ENCODE measurements at regions not wholly inside any gene's neighbourhood (a gene's known extent, or its start where the extent isn't known, plus 50 kb on each side); places are given as distances from the start of the nearest gene placed in this dataset.
"Not testable (repeated sequence)": the region's sequence is repeated elsewhere in the genome, so short reads cannot be mapped to it uniquely, and the experiment has no call there.

GRCh38 chr16:55072976-55073375 is 142.3 kb downstream of the IRX5 start:
- Histone ChIP-seq H3K4me3 (ENCODE audit: low read length) (no peak overlapping the region), H3K9me3 (ENCODE audit: low read length) (no peaks in the 10 kb centered on the region), H3K4me1 (ENCODE audit: low read length) (no peaks in the 10 kb centered on the region), H2AFZ (ENCODE audit: low read length) (no peak overlapping the region), H3K79me2 (ENCODE audit: low read length) (no peaks in the 10 kb centered on the region), H3K9ac (ENCODE audit: low read length) (no peak overlapping the region), H4K20me1 (ENCODE audit: insufficient read depth, low read depth, low read length) (no peaks in the 10 kb centered on the region), H3K27me3 (ENCODE audit: low read length) (no peaks in the 10 kb centered on the region), H3K27ac (ENCODE audit: low read length) (no peak overlapping the region), H3K4me2 (ENCODE audit: low read depth, low read length, poor library complexity, severe bottlenecking) (no peak overlapping the region), H3K36me3 (ENCODE audit: insufficient read depth, low read length) (no peaks in the 10 kb centered on the region), H3K9me2 (replicated peaks; ENCODE audit: insufficient read depth, low read length) (no peaks in the 10 kb centered on the region)
- DNase-seq = no peak

- H3K4me1 ChIP-seq (ENCODE audit: low read length) = no peaks in the 10 kb centered on the region
- no peaks in the 10 kb centered on the region for H3K79me2 ChIP-seq (ENCODE audit: low read length)
- H3K4me3 ChIP-seq (ENCODE audit: low read length) = no peak overlapping the region
- no peaks in the 10 kb centered on the region for H3K9me2 ChIP-seq (replicated peaks; ENCODE audit: insufficient read depth, low read length)
- no peak overlapping the region for H3K4me2 ChIP-seq (ENCODE audit: low read depth, low read length, poor library complexity, severe bottlenecking)
- no peak overlapping the region for H3K9ac ChIP-seq (ENCODE audit: low read length)
- no peaks in the 10 kb centered on the region for H3K9me3 ChIP-seq (ENCODE audit: low read length)
- no peak overlapping the region for H2AFZ ChIP-seq (ENCODE audit: low read length)
- H4K20me1 ChIP-seq (ENCODE audit: insufficient read depth, low read depth, low read length) = no peaks in the 10 kb centered on the region
- H3K36me3 ChIP-seq (ENCODE audit: insufficient read depth, low read length) = no peaks in the 10 kb centered on the region
- no peak overlapping the region for H3K27ac ChIP-seq (ENCODE audit: low read length)
- no peaks in the 10 kb centered on the region for H3K27me3 ChIP-seq (ENCODE audit: low read length)
- DNase-seq = no peak
Observed at GRCh38 chr16:55073830-55074229, 143.2 kb downstream of the IRX5 start.

GRCh38 chr16:55075208-55075607 is 144.5 kb downstream of the IRX5 start:
- DNase-seq; H3K9me2 ChIP-seq (replicated peaks; ENCODE audit: insufficient read depth, low read length); H3K4me1 ChIP-seq (ENCODE audit: low read length); H3K79me2 ChIP-seq (ENCODE audit: low read length); H3K9ac ChIP-seq (ENCODE audit: low read length); H3K4me2 ChIP-seq (ENCODE audit: low read depth, low read length, poor library complexity, severe bottlenecking); H3K27ac ChIP-seq (ENCODE audit: low read length); H3K4me3 ChIP-seq (ENCODE audit: low read length); H3K27me3 ChIP-seq (ENCODE audit: low read length); H2AFZ ChIP-seq (ENCODE audit: low read length); H3K36me3 ChIP-seq (ENCODE audit: insufficient read depth, low read length); H4K20me1 ChIP-seq (ENCODE audit: insufficient read depth, low read depth, low read length); H3K9me3 ChIP-seq (ENCODE audit: low read length): not testable (repeated sequence)

GRCh38 chr16:55076053-55076452 is 145.4 kb downstream of the IRX5 start:
- H3K36me3 ChIP-seq (ENCODE audit: insufficient read depth, low read length) = no peaks in the 10 kb centered on the region

GRCh38 chr16:55077266-55077665 is 146.6 kb downstream of the IRX5 start:
- H3K4me3 ChIP-seq (ENCODE audit: low read length) = no peak overlapping the region
- H3K9ac ChIP-seq (ENCODE audit: low read length) = no peak overlapping the region
- no peaks in the 10 kb centered on the region for H3K36me3 ChIP-seq (ENCODE audit: insufficient read depth, low read length)
- H3K27ac ChIP-seq (ENCODE audit: low read length) = no peak overlapping the region
- H3K4me2 ChIP-seq (ENCODE audit: low read depth, low read length, poor library complexity, severe bottlenecking) = no peak overlapping the region
- no peaks in the 10 kb centered on the region for H3K9me2 ChIP-seq (replicated peaks; ENCODE audit: insufficient read depth, low read length)
- no peaks in the 10 kb centered on the region for H3K9me3 ChIP-seq (ENCODE audit: low read length)
- DNase-seq = no peak
- no peak overlapping the region for H2AFZ ChIP-seq (ENCODE audit: low read length)
- H3K79me2 ChIP-seq (ENCODE audit: low read length) = no peaks in the 10 kb centered on the region
- H3K27me3 ChIP-seq (ENCODE audit: low read length) = no peaks in the 10 kb centered on the region
- no peaks in the 10 kb centered on the region for H3K4me1 ChIP-seq (ENCODE audit: low read length)
- no peaks in the 10 kb centered on the region for H4K20me1 ChIP-seq (ENCODE audit: insufficient read depth, low read depth, low read length)

More at GRCh38 chr16:55076053-55076452, 145.4 kb downstream of the IRX5 start:
- Histone ChIP-seq H2AFZ (ENCODE audit: low read length) (no peak overlapping the region), H3K27me3 (ENCODE audit: low read length) (no peaks in the 10 kb centered on the region), H3K9ac (ENCODE audit: low read length) (no peak overlapping the region), H3K4me3 (ENCODE audit: low read length) (no peak overlapping the region), H3K9me2 (replicated peaks; ENCODE audit: insufficient read depth, low read length) (no peaks in the 10 kb centered on the region), H3K4me2 (ENCODE audit: low read depth, low read length, poor library complexity, severe bottlenecking) (no peak overlapping the region), H3K27ac (ENCODE audit: low read length) (no peak overlapping the region), H3K9me3 (ENCODE audit: low read length) (no peaks in the 10 kb centered on the region), H3K4me1 (ENCODE audit: low read length) (no peaks in the 10 kb centered on the region), H4K20me1 (ENCODE audit: insufficient read depth, low read depth, low read length) (no peaks in the 10 kb centered on the region), H3K79me2 (ENCODE audit: low read length) (no peaks in the 10 kb centered on the region)
- no peak for DNase-seq

GRCh38 chr16:55078153-55078552 is 147.5 kb downstream of the IRX5 start:
- H2AFZ ChIP-seq (ENCODE audit: low read length) = no peak overlapping the region
- H3K9ac ChIP-seq (ENCODE audit: low read length) = no peak overlapping the region

GRCh38 chr16:55078699-55079410 is 148.2 kb downstream of the IRX5 start:
- H3K9ac ChIP-seq (ENCODE audit: low read length) = no peak overlapping the region
- DNase-seq = no peak
- H3K27me3 ChIP-seq (ENCODE audit: low read length) = no peaks in the 10 kb centered on the region
- H3K9me2 ChIP-seq (replicated peaks; ENCODE audit: insufficient read depth, low read length) = no peaks in the 10 kb centered on the region
- no peaks in the 10 kb centered on the region for H3K36me3 ChIP-seq (ENCODE audit: insufficient read depth, low read length)
- no peaks in the 10 kb centered on the region for H3K79me2 ChIP-seq (ENCODE audit: low read length)
- H3K4me2 ChIP-seq (ENCODE audit: low read depth, low read length, poor library complexity, severe bottlenecking) = no peak overlapping the region
- no peaks in the 10 kb centered on the region for H3K4me1 ChIP-seq (ENCODE audit: low read length)
- H2AFZ ChIP-seq (ENCODE audit: low read length) = no peak overlapping the region
- no peak overlapping the region for H3K27ac ChIP-seq (ENCODE audit: low read length)
- no peaks in the 10 kb centered on the region for H4K20me1 ChIP-seq (ENCODE audit: insufficient read depth, low read depth, low read length)
- H3K4me3 ChIP-seq (ENCODE audit: low read length) = no peak overlapping the region
- H3K9me3 ChIP-seq (ENCODE audit: low read length) = no peaks in the 10 kb centered on the region

More at GRCh38 chr16:55078153-55078552, 147.5 kb downstream of the IRX5 start:
- Histone ChIP-seq H3K4me3 (ENCODE audit: low read length) (no peak overlapping the region), H3K27ac (ENCODE audit: low read length) (no peak overlapping the region), H3K4me1 (ENCODE audit: low read length) (no peaks in the 10 kb centered on the region), H3K36me3 (ENCODE audit: insufficient read depth, low read length) (no peaks in the 10 kb centered on the region), H3K27me3 (ENCODE audit: low read length) (no peaks in the 10 kb centered on the region), H3K9me3 (ENCODE audit: low read length) (no peaks in the 10 kb centered on the region), H4K20me1 (ENCODE audit: insufficient read depth, low read depth, low read length) (no peaks in the 10 kb centered on the region), H3K9me2 (replicated peaks; ENCODE audit: insufficient read depth, low read length) (no peaks in the 10 kb centered on the region), H3K4me2 (ENCODE audit: low read depth, low read length, poor library complexity, severe bottlenecking) (no peak overlapping the region), H3K79me2 (ENCODE audit: low read length) (no peaks in the 10 kb centered on the region)
- DNase-seq = no peak

- Histone ChIP-seq H3K9ac (ENCODE audit: low read length) (no peak overlapping the region), H3K4me3 (ENCODE audit: low read length) (no peak overlapping the region), H3K27ac (ENCODE audit: low read length) (no peak overlapping the region), H3K79me2 (ENCODE audit: low read length) (no peaks in the 10 kb centered on the region), H3K9me3 (ENCODE audit: low read length) (no peaks in the 10 kb centered on the region), H3K36me3 (ENCODE audit: insufficient read depth, low read length) (no peaks in the 10 kb centered on the region), H2AFZ (ENCODE audit: low read length) (no peak overlapping the region), H4K20me1 (ENCODE audit: insufficient read depth, low read depth, low read length) (no peaks in the 10 kb centered on the region), H3K4me2 (ENCODE audit: low read depth, low read length, poor library complexity, severe bottlenecking) (no peak overlapping the region), H3K27me3 (ENCODE audit: low read length) (no peaks in the 10 kb centered on the region), H3K9me2 (replicated peaks; ENCODE audit: insufficient read depth, low read length) (no peaks in the 10 kb centered on the region), H3K4me1 (ENCODE audit: low read length) (no peaks in the 10 kb centered on the region)
- no peak for DNase-seq
Observed at GRCh38 chr16:55081622-55082590, 151.2 kb downstream of the IRX5 start.

Data from Karpas-422 (cell line).